Mucosa of descending colon (tissue), 3 donors: ENCODE measurements at regions not wholly inside any gene's neighbourhood (a gene's known extent, or its start where the extent isn't known, plus 50 kb on each side); places are given as distances from the start of the nearest gene placed in this dataset.

Experiments
- ATAC-seq: fragments of 200-7000 bp; cut with Tn5 transposase; one replicate; pipeline ENCODE4 v1.9.1; 2020; ENCODE audit warnings: mild to moderate bottlenecking, moderate library complexity
- DNase-seq, 3 donors: peaks; one replicate each; pipeline ENCODE4 v3.0.0-alpha.2; 2020
- H3K36me3 ChIP-seq: fragments of 200-600 bp; one replicate; pipeline ENCODE4 v1.8.0; 2021; ENCODE audit warnings: low read depth, mild to moderate bottlenecking
- H3K4me1 ChIP-seq: fragments of 200-600 bp; one replicate; pipeline ENCODE4 v1.8.0; 2021; ENCODE audit warnings: low read depth, mild to moderate bottlenecking
- H3K4me3 ChIP-seq: fragments of 200-600 bp; one replicate; pipeline ENCODE4 v1.8.0; 2021; ENCODE audit warnings: mild to moderate bottlenecking
- H3K9me3 ChIP-seq: fragments of 200-600 bp; one replicate; pipeline ENCODE4 v1.8.0; 2021; ENCODE audit warnings: mild to moderate bottlenecking
- intact Hi-C, 2 donors: fragments of 100-400 bp; cut with DNase I in 1 of 2; cut with micrococcal nuclease in 1 of 2; formaldehyde crosslinking; loops; one replicate each; pipeline versions ENCODE4 v1.11.0 to v1.11.1; 2022; cut with DNase I, micrococcal nuclease
- TF ChIP-seq, protein P1 (sequence below): fragments of 200-600 bp; IDR thresholded peaks from one replicate; pipeline ENCODE4 v1.8.0; 2022; ENCODE audit warnings: antibody characterized with exemption, mild to moderate bottlenecking
- donor health status: DM: no; HTN: no; CAD: no; lungs with moderate emphysema.
- donor health status: DM: no; HTN: no; CAD: no.
- donor health status: DM: no; HTN: yes; CAD: no.

DNA sequence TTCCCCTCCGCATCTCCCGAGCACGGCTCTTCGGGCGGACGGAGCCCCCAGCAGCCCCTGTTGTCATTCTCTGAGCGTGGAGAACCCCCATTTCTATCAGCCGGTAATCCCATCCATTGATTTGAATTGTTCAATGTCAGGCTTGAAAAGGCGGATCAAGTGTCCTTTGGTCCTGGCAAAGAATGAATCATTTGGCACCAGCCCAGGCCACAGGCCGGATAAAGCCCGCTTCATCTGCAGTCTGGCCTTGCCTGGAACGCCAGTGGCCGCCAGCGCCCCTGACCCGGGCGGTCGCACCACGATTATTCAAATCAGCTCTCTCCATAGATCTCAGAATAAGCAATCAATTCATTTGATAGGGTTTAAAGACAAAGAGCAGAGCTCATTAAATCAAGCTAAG, 188.9 kb downstream of the BRD1 start:
- TF ChIP-seq, protein P1, sequence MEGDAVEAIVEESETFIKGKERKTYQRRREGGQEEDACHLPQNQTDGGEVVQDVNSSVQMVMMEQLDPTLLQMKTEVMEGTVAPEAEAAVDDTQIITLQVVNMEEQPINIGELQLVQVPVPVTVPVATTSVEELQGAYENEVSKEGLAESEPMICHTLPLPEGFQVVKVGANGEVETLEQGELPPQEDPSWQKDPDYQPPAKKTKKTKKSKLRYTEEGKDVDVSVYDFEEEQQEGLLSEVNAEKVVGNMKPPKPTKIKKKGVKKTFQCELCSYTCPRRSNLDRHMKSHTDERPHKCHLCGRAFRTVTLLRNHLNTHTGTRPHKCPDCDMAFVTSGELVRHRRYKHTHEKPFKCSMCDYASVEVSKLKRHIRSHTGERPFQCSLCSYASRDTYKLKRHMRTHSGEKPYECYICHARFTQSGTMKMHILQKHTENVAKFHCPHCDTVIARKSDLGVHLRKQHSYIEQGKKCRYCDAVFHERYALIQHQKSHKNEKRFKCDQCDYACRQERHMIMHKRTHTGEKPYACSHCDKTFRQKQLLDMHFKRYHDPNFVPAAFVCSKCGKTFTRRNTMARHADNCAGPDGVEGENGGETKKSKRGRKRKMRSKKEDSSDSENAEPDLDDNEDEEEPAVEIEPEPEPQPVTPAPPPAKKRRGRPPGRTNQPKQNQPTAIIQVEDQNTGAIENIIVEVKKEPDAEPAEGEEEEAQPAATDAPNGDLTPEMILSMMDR: no peak
- intact Hi-C loops: no loop called here
- no peak overlapping the region for H3K4me3 ChIP-seq
- DNase-seq (no peak), ATAC-seq (no peak)
- no peaks in the 10 kb centered on the region for H3K9me3 ChIP-seq
- no peaks in the 10 kb centered on the region for H3K4me1 ChIP-seq
- no peaks in the 10 kb centered on the region for H3K36me3 ChIP-seq

GRCh38 chr22:49638001-49638400, 189.7 kb downstream of the BRD1 start:
- no peaks in the 10 kb centered on the region for H3K4me1 ChIP-seq
- intact Hi-C loops: no loop called here
- DNase-seq: no peak
- H3K9me3 ChIP-seq: no peaks in the 10 kb centered on the region
- no peak overlapping the region for H3K4me3 ChIP-seq
- no peak for ATAC-seq
- TF ChIP-seq, protein P1: no peak
- no peaks in the 10 kb centered on the region for H3K36me3 ChIP-seq

GRCh38 chr22:49637255-49637760, 190.4 kb downstream of the BRD1 start:
- intact Hi-C loops: no loop called here
- Histone ChIP-seq H3K4me1 (peaks cover under 1% of the 10 kb centered on the region), H3K4me3 (no peak overlapping the region), H3K36me3 (no peaks in the 10 kb centered on the region), H3K9me3 (no peaks in the 10 kb centered on the region)
- DNase-seq (peak in 1 of 3 donors; percentile 33), ATAC-seq (no peak)
- TF ChIP-seq, protein P1: no peak

- Histone ChIP-seq H3K36me3 (no peaks in the 10 kb centered on the region), H3K4me3 (no peak overlapping the region), H3K9me3 (no peaks in the 10 kb centered on the region), H3K4me1 (peaks cover 3% of the 10 kb centered on the region)
- intact Hi-C loops: no loop called here
- DNase-seq (peak in 1 of 3 donors; percentile 29), ATAC-seq (no peak)
- TF ChIP-seq, protein P1: no peak
Measured at GRCh38 chr22:49636649-49637048, 191.0 kb downstream of the BRD1 start.

GRCh38 chr22:49636214-49636613, 191.5 kb downstream of the BRD1 start:
- peaks cover 3% of the 10 kb centered on the region for H3K4me1 ChIP-seq
- no peak for ATAC-seq
- no peak overlapping the region for H3K4me3 ChIP-seq
- no peak for DNase-seq
- intact Hi-C loops: no loop called here
- no peaks in the 10 kb centered on the region for H3K9me3 ChIP-seq
- TF ChIP-seq, protein P1: no peak
- no peaks in the 10 kb centered on the region for H3K36me3 ChIP-seq
